ENCODE measurements at regions not wholly inside any gene's neighbourhood (a gene's known extent, or its start where the extent isn't known, plus 50 kb on each side); places are given as distances from the start of the nearest gene placed in this dataset.

GRCh38 chr12:24111086-24111485, 161.6 kb upstream of the SOX5 start:
- no peaks in the 10 kb centered on the region for H3K4me1 ChIP-seq
- H3K36me3 ChIP-seq, result no peaks in the 10 kb centered on the region
- intact Hi-C loops (cut with DNase I; ENCODE audit: low total_unique reads), result no loop called here
- H3K4me3 ChIP-seq, result no peak overlapping the region
- no peaks in the 10 kb centered on the region for H3K27me3 ChIP-seq
- no peak for DNase-seq (ENCODE audit: low spot score in 2 of 2)
- H3K27ac ChIP-seq, result no peak overlapping the region
- TF ChIP-seq CTCF (IDR thresholded peaks at IDR 0.05), result no peak
- no peak for TF ChIP-seq POLR2A (IDR thresholded peaks at IDR 0.05)
- TF ChIP-seq POLR2AphosphoS5 (IDR thresholded peaks at IDR 0.05), result no peak
- H3K9me3 ChIP-seq, result no peaks in the 10 kb centered on the region

- Histone ChIP-seq H3K4me3 (no peak overlapping the region), H3K27ac (no peak overlapping the region), H3K36me3 (no peaks in the 10 kb centered on the region), H3K4me1 (no peaks in the 10 kb centered on the region), H3K27me3 (no peaks in the 10 kb centered on the region), H3K9me3 (no peaks in the 10 kb centered on the region)
- no peak for DNase-seq (ENCODE audit: low spot score in 2 of 2)
- TF ChIP-seq CTCF (IDR thresholded peaks at IDR 0.05) (peak in 2 of 3 donors; percentile 25 to 39), POLR2AphosphoS5 (IDR thresholded peaks at IDR 0.05) (no peak)
- intact Hi-C loops (cut with DNase I; ENCODE audit: low total_unique reads), result no loop called here
These were observed 160.0 kb upstream of the SOX5 start for GRCh38 chr12:24109381-24110039.

GRCh38 chr12:24102676-24103075, 153.2 kb upstream of the SOX5 start:
- no peaks in the 10 kb centered on the region for H3K4me1 ChIP-seq
- H3K36me3 ChIP-seq, result no peaks in the 10 kb centered on the region
- no peak for DNase-seq (ENCODE audit: low spot score in 2 of 2)
- TF ChIP-seq POLR2A (IDR thresholded peaks at IDR 0.05), result no peak
- no peak for TF ChIP-seq POLR2AphosphoS5 (IDR thresholded peaks at IDR 0.05)
- TF ChIP-seq CTCF (IDR thresholded peaks at IDR 0.05), result no peak
- H3K9me3 ChIP-seq, result no peaks in the 10 kb centered on the region
- H3K27ac ChIP-seq, result no peak overlapping the region
- no peak overlapping the region for H3K4me3 ChIP-seq
- intact Hi-C loops (cut with DNase I; ENCODE audit: low total_unique reads), result no loop called here
- no peaks in the 10 kb centered on the region for H3K27me3 ChIP-seq

- Histone ChIP-seq H3K27me3 (no peaks in the 10 kb centered on the region), H3K9me3 (no peaks in the 10 kb centered on the region), H3K36me3 (no peaks in the 10 kb centered on the region), H3K4me3 (no peak overlapping the region), H3K4me1 (no peaks in the 10 kb centered on the region), H3K27ac (no peak overlapping the region)
- intact Hi-C loops (cut with DNase I; ENCODE audit: low total_unique reads), result no loop called here
- no peak for DNase-seq (ENCODE audit: low spot score in 2 of 2)
- TF ChIP-seq CTCF (IDR thresholded peaks at IDR 0.05) (no peak), POLR2AphosphoS5 (IDR thresholded peaks at IDR 0.05) (no peak), POLR2A (IDR thresholded peaks at IDR 0.05) (no peak)
These were observed 150.1 kb upstream of the SOX5 start for GRCh38 chr12:24099576-24099975.

GRCh38 chr12:24095245-24095644, 145.8 kb upstream of the SOX5 start:
- Histone ChIP-seq H3K4me3 (no peak overlapping the region), H3K9me3 (no peaks in the 10 kb centered on the region), H3K36me3 (no peaks in the 10 kb centered on the region), H3K4me1 (no peaks in the 10 kb centered on the region), H3K27me3 (no peaks in the 10 kb centered on the region), H3K27ac (no peak overlapping the region)
- TF ChIP-seq CTCF (IDR thresholded peaks at IDR 0.05) (no peak), POLR2A (IDR thresholded peaks at IDR 0.05) (no peak), POLR2AphosphoS5 (IDR thresholded peaks at IDR 0.05) (no peak)
- no peak for DNase-seq (ENCODE audit: low spot score in 2 of 2)
- intact Hi-C loops (cut with DNase I; ENCODE audit: low total_unique reads), result no loop called here

Measured in breast epithelium (tissue), 4 donors.